HG03175 (cell line): ENCODE measurements at regions not wholly inside any gene's neighbourhood (a gene's known extent, or its start where the extent isn't known, plus 50 kb on each side); places are given as distances from the start of the nearest gene placed in this dataset.

Source experiments
- ATAC-seq: cut with Tn5 transposase; IDR thresholded peaks from one replicate; pipeline ENCODE4 v1.9.1; 2021; ENCODE audit warnings: mild to moderate bottlenecking, moderate library complexity; ENCODE audit not compliant: unreplicated experiment

- peak; percentile 40 for ATAC-seq
Observed at GRCh38 chr2:126359494-126359893, 296.5 kb upstream of the GYPC start.

- no peak for ATAC-seq
Observed at GRCh38 chr2:126367361-126367760, 288.6 kb upstream of the GYPC start.

- ATAC-seq, result no peak
Observed at GRCh38 chr2:126368758-126369157, 287.2 kb upstream of the GYPC start.

- ATAC-seq, result no peak
Observed at GRCh38 chr2:126370201-126370600, 285.8 kb upstream of the GYPC start.

GRCh38 chr2:126372406-126372805, 283.6 kb upstream of the GYPC start:
- ATAC-seq, result no peak

GRCh38 chr2:126378176-126378575, 277.8 kb upstream of the GYPC start:
- no peak for ATAC-seq

GRCh38 chr2:126381091-126381490, 274.9 kb upstream of the GYPC start:
- ATAC-seq, result no peak

- no peak for ATAC-seq
Observed at GRCh38 chr2:126382998-126383397, 273.0 kb upstream of the GYPC start.

- no peak for ATAC-seq
Observed at GRCh38 chr2:126383800-126384199, 272.2 kb upstream of the GYPC start.

- no peak for ATAC-seq
Observed at GRCh38 chr2:126385441-126385840, 270.5 kb upstream of the GYPC start.

- no peak for ATAC-seq
Observed at GRCh38 chr2:126385983-126386382, 270.0 kb upstream of the GYPC start.

GRCh38 chr2:126389446-126389845, 266.5 kb upstream of the GYPC start:
- ATAC-seq, result no peak

GRCh38 chr2:126392889-126393288, 263.1 kb upstream of the GYPC start:
- ATAC-seq, result no peak

- no peak for ATAC-seq
Observed at GRCh38 chr2:126399001-126399400, 257.0 kb upstream of the GYPC start.

- no peak for ATAC-seq
Observed at GRCh38 chr2:126403039-126403628, 252.8 kb upstream of the GYPC start.

- ATAC-seq, result no peak
Observed at GRCh38 chr2:126406267-126406666, 249.7 kb upstream of the GYPC start.

- ATAC-seq, result no peak
Observed at GRCh38 chr2:126408671-126409070, 247.3 kb upstream of the GYPC start.

GRCh38 chr2:126409850-126410249, 246.1 kb upstream of the GYPC start:
- ATAC-seq, result no peak

- ATAC-seq, result peak; percentile 72
Observed at GRCh38 chr2:126413079-126413478, 242.9 kb upstream of the GYPC start.

- no peak for ATAC-seq
Observed at GRCh38 chr2:126419403-126419802, 236.6 kb upstream of the GYPC start.

- ATAC-seq, result no peak
Observed at GRCh38 chr2:126425943-126426342, 230.0 kb upstream of the GYPC start.

- ATAC-seq, result no peak
Observed at GRCh38 chr2:126429103-126429502, 226.9 kb upstream of the GYPC start.

GRCh38 chr2:126431136-126431535, 224.8 kb upstream of the GYPC start:
- no peak for ATAC-seq
